ENCODE measurements at regions not wholly inside any gene's neighbourhood (a gene's known extent, or its start where the extent isn't known, plus 50 kb on each side); places are given as distances from the start of the nearest gene placed in this dataset.

DNA sequence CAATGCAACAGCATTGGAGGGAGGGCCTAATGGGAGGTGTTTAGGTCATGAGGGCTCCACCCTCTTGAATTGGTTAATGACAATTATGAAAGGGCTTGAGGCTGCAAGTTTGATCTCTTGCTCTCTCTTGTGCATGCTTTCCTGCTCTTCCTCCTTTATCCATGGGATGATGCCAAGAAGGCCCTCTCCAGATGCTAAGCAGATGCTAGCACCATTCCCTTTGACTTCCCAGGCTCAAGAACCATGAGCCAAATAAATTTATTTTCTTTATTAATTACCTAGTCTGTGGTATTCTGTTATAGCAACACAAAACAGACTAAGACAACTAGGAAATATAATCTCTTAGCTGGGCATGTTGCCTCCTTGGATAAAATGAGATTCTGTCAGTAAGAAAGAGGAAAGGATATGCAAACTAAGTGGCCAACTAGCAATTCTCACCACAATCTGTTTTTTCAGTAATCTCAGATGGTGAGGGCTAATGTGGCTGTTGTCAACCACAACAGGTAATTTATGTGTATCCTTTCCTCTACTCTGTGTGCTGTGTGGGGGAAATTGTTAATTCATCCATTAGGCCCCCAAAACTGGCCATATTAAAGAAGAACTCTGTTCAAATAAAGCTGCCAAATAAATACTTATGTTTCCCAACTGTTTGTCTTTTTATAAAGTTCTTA is 269.1 kb upstream of the CD180 start:
- no peak overlapping the region for H4K91ac ChIP-seq (ENCODE audit: insufficient read length, low read depth, low read length)
- H2BK20ac ChIP-seq (ENCODE audit: low read depth, low read length, poor library complexity, severe bottlenecking), result no peak overlapping the region
- H3K79me1 ChIP-seq (ENCODE audit: insufficient read depth, low read depth, low read length, poor library complexity, severe bottlenecking), result no peaks in the 10 kb centered on the region
- H2BK15ac ChIP-seq (ENCODE audit: low read depth, low read length), result no peak overlapping the region
- DNase-seq, result no peak
- H3K27ac ChIP-seq (ENCODE audit: insufficient read length, low read depth, low read length), result no peak overlapping the region
- H2AFZ ChIP-seq (ENCODE audit: low read length), result no peak overlapping the region
- H3K4me2 ChIP-seq (ENCODE audit: insufficient read depth, insufficient read length, low read length), result no peak overlapping the region
- no peak overlapping the region for H3K14ac ChIP-seq (ENCODE audit: insufficient read depth, low read length)
- H3K9me3 ChIP-seq (ENCODE audit: control insufficient read depth, low read depth, low read length), result no peaks in the 10 kb centered on the region
- Mint-ChIP-seq H3K36me3 (ENCODE audit: insufficient read depth in 1 of 3, low read depth in 3 of 3) (no peaks in the 10 kb centered on the region), H3K9me3 (no peaks in the 10 kb centered on the region), H3K27me3 (ENCODE audit: low read depth) (no peaks in the 10 kb centered on the region), H3K4me1 (no peaks in the 10 kb centered on the region), H3K27ac (no peak overlapping the region), H3K4me3 (no peak overlapping the region)
- TF ChIP-seq, protein P1, sequence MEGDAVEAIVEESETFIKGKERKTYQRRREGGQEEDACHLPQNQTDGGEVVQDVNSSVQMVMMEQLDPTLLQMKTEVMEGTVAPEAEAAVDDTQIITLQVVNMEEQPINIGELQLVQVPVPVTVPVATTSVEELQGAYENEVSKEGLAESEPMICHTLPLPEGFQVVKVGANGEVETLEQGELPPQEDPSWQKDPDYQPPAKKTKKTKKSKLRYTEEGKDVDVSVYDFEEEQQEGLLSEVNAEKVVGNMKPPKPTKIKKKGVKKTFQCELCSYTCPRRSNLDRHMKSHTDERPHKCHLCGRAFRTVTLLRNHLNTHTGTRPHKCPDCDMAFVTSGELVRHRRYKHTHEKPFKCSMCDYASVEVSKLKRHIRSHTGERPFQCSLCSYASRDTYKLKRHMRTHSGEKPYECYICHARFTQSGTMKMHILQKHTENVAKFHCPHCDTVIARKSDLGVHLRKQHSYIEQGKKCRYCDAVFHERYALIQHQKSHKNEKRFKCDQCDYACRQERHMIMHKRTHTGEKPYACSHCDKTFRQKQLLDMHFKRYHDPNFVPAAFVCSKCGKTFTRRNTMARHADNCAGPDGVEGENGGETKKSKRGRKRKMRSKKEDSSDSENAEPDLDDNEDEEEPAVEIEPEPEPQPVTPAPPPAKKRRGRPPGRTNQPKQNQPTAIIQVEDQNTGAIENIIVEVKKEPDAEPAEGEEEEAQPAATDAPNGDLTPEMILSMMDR (conservative IDR thresholded peaks at IDR 0.05), result no peak
- no peak overlapping the region for H2BK120ac ChIP-seq (ENCODE audit: low read depth, low read length, poor library complexity, severe bottlenecking)
- H3K4me1 ChIP-seq (ENCODE audit: insufficient read depth, low read length), result no peaks in the 10 kb centered on the region
- no peak overlapping the region for H2AK5ac ChIP-seq (ENCODE audit: insufficient read length, low read length)
- H3K18ac ChIP-seq (ENCODE audit: insufficient read length, low read depth, low read length), result no peak overlapping the region
- H2BK5ac ChIP-seq (ENCODE audit: insufficient read length, low read length), result no peak overlapping the region
- no peak overlapping the region for H3T11ph ChIP-seq (ENCODE audit: low read length)
- no peaks in the 10 kb centered on the region for H3K23me2 ChIP-seq (ENCODE audit: insufficient read length, low read depth, low read length, poor library complexity, severe bottlenecking)
- no peaks in the 10 kb centered on the region for H4K20me1 ChIP-seq (ENCODE audit: control insufficient read depth, insufficient read depth, insufficient read length)
- H3K9ac ChIP-seq (ENCODE audit: extremely low read depth, insufficient read length, low read length), result no peak overlapping the region
- H3K27me3 ChIP-seq (ENCODE audit: insufficient read depth, low read length), result no peaks in the 10 kb centered on the region
- no peak overlapping the region for H2BK12ac ChIP-seq (ENCODE audit: insufficient read length, low read depth, low read length)
- H4K5ac ChIP-seq (ENCODE audit: insufficient read length, low read depth, low read length), result no peak overlapping the region
- H3K23ac ChIP-seq (ENCODE audit: insufficient read length, low read depth, low read length), result no peak overlapping the region
- no peak overlapping the region for H3K4ac ChIP-seq (ENCODE audit: low read depth, low read length)
- H3K56ac ChIP-seq (ENCODE audit: insufficient read length, low read depth, low read length), result no peak overlapping the region
- H3K79me2 ChIP-seq (ENCODE audit: insufficient read depth, low read length), result no peaks in the 10 kb centered on the region
- no peak overlapping the region for H4K8ac ChIP-seq (replicated peaks; ENCODE audit: insufficient read length, low read depth, low read length)
